Right lobe of liver (tissue), 6 donors: ENCODE measurements at regions not wholly inside any gene's neighbourhood (a gene's known extent, or its start where the extent isn't known, plus 50 kb on each side); places are given as distances from the start of the nearest gene placed in this dataset.

Source experiments
- ATAC-seq, 4 donors: fragments of 200-7000 bp; cut with Tn5 transposase; one replicate each; pipeline ENCODE4 v1.9.1; 2020; ENCODE audit warnings: mild to moderate bottlenecking in 4 of 4, moderate library complexity in 4 of 4
- DNase-seq, 3 donors: peaks; one replicate each; pipeline ENCODE4 v3.0.0-alpha.2; 2020
- H3K27ac ChIP-seq, 3 donors: fragments of 200-600 bp; one replicate each; pipeline ENCODE4 v1.8.0; 2022
- H3K27me3 ChIP-seq, 2 donors: fragments of 200-600 bp; one replicate each; pipeline ENCODE4 v1.8.0; 2022
- H3K36me3 ChIP-seq, 4 donors: fragments of 200-600 bp; sonication (generic) in 1 of 4; one replicate each; pipeline versions ENCODE4 v1.5.1 to v1.8.0; 2017 to 2022; ENCODE audit warnings: control low read depth in 1 of 4
- H3K4me1 ChIP-seq, 4 donors: fragments of 200-600 bp; sonication (generic) in 1 of 4; one replicate each; pipeline versions ENCODE4 v1.5.1 to v1.8.0; 2017 to 2022; ENCODE audit warnings: control low read depth in 1 of 4
- H3K4me3 ChIP-seq, 3 donors: fragments of 200-600 bp; one replicate each; pipeline ENCODE4 v1.8.0; 2022
- H3K9me3 ChIP-seq, 4 donors: fragments of 200-600 bp; sonication (generic) in 1 of 4; one replicate each; pipeline versions ENCODE4 v1.5.1 to v1.8.0; 2017 to 2022; ENCODE audit warnings: control low read depth in 1 of 4
- POLR2A ChIP-seq: fragments of 450-650 bp; IDR thresholded peaks from one replicate; pipeline ENCODE4 v1.6.1; 2017; ENCODE audit warnings: antibody characterized with exemption, mild to moderate bottlenecking
- WGBS: methylation state at CpG from one replicate; pipeline ENCODE4 v1.1.6; 2018; ENCODE audit warnings: low coverage, low lambda C conversion rate; ENCODE audit not compliant: insufficient coverage; ENCODE audit errors: missing lambda C conversion rate; 5-methylcytosine and 5-hydroxymethylcytosine counted together
- intact Hi-C, 2 donors: fragments of 100-400 bp; cut with DNase I; formaldehyde crosslinking; loops; one replicate each; pipeline versions ENCODE4 v1.11.2 to v1.14.1; 2022
- TF ChIP-seq, protein P1 (sequence below), 4 donors: fragments of 200-600 bp in 3 of 4; fragments of 450-650 bp in 1 of 4; IDR thresholded peaks; one replicate each; pipeline versions ENCODE4 v1.5.1 to v1.8.0; 2016 to 2022; ENCODE audit warnings: antibody characterized with exemption in 4 of 4, mild to moderate bottlenecking in 2 of 4
- donor health status: DM: no; HTN: yes; CAD: no.
- donor health status: DM: no; HTN: no; CAD: no.
- donor health status: DM: no; HTN: no; CAD: no.
- donor health status: DM: no; HTN: yes; CAD: no.
- donor health status: DM: no; HTN: yes; CAD: no.

DNA sequence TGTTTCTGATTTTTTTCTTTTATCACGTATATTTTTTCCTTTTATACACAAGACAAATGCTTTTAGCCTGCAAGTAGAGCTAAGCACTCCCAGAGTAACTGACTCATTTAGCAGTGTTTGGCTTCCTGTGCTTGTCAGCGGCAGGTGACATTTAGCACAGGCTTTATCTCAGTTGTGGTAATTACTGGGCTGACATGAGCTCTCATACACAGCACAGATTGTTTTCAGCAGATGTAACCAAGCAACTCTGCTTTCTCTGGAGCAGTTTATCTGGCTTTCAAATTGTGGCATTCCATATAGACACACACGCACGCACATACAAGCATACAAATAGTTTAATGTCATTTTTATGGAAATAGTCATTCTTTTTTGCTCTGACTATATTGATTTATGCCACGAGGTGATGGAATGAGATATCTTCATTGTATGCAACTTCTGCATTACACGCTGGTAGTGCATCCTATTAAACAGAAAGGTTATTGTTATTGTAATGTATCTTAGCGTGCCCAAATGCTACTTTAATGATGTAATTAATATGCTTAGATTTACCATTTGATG, 379.0 kb upstream of the GRAMD2B start:
- WGBS = 56% methylated on average over 7 of the region's 7 CpGs
- DNase-seq = no peak
- no peak for TF ChIP-seq POLR2A
- TF ChIP-seq, protein P1, sequence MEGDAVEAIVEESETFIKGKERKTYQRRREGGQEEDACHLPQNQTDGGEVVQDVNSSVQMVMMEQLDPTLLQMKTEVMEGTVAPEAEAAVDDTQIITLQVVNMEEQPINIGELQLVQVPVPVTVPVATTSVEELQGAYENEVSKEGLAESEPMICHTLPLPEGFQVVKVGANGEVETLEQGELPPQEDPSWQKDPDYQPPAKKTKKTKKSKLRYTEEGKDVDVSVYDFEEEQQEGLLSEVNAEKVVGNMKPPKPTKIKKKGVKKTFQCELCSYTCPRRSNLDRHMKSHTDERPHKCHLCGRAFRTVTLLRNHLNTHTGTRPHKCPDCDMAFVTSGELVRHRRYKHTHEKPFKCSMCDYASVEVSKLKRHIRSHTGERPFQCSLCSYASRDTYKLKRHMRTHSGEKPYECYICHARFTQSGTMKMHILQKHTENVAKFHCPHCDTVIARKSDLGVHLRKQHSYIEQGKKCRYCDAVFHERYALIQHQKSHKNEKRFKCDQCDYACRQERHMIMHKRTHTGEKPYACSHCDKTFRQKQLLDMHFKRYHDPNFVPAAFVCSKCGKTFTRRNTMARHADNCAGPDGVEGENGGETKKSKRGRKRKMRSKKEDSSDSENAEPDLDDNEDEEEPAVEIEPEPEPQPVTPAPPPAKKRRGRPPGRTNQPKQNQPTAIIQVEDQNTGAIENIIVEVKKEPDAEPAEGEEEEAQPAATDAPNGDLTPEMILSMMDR (IDR thresholded peaks at IDR 0.05) = no peak
- Histone ChIP-seq H3K27ac (no peak overlapping the region), H3K27me3 (no peaks in the 10 kb centered on the region), H3K4me3 (no peak overlapping the region), H3K9me3 (no peaks in the 10 kb centered on the region), H3K4me1 (no peaks in the 10 kb centered on the region), H3K36me3 (no peaks in the 10 kb centered on the region)
- no peak for ATAC-seq
- intact Hi-C loops = no loop called here

DNA sequence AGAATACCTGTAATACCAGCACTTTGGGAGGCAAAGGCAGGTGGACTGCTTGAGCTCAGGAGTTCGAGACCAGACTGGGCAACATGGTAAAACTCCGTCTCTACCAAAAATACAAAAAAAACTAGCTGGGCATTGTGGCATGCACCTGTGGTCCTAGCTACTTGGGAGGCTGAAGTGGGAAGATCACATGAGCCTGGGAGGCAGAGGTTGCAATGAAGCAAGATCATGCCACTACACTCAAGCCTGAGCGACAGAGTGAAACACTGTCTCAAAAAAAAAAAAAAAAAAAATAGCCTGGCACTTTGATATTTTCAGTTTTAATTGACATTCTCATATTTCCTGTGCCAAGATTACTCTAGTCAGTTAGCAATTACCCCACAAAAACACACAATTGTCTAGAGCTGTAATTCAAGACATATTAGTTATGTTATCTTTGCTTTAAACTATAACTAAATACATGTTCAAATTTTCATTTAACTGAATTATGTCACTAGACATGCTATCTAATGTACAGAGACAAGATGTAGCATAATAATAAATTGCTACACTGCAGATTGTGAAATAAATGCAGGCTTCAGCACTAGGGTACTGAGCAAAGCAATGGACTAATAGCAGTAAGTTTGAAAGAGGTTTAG, 378.2 kb upstream of the GRAMD2B start:
- Histone ChIP-seq H3K27ac (no peak overlapping the region), H3K9me3 (no peaks in the 10 kb centered on the region), H3K27me3 (no peaks in the 10 kb centered on the region), H3K4me1 (no peaks in the 10 kb centered on the region), H3K36me3 (no peaks in the 10 kb centered on the region), H3K4me3 (no peak overlapping the region)
- intact Hi-C loops = no loop called here
- no peak for TF ChIP-seq POLR2A
- TF ChIP-seq, protein P1 (IDR thresholded peaks at IDR 0.05) = no peak
- ATAC-seq (no peak), DNase-seq (no peak)
- 75% methylated on average over 3 of the region's 3 CpGs for WGBS

DNA sequence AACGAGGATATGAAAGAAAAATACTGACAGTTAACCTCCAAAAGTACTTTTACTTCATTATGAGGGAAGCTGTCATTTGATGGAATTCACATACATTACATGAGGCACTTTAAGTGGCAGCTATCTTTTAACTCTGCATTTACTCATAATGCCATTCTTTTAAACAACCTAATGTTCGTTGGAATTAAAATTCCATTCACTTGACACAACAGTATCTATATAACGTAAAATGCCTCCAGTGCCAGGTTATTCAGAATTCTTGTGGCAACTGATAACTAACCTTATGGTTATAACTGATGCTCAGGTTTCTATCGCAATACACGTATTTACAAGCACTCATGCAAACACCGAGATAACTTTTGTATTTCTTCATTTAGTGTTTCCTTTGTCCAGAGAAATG, 376.9 kb upstream of the GRAMD2B start:
- H3K36me3 ChIP-seq = no peaks in the 10 kb centered on the region
- H3K27ac ChIP-seq = no peak overlapping the region
- 66% methylated on average over 6 of the region's 6 CpGs for WGBS
- no peak for DNase-seq
- no peaks in the 10 kb centered on the region for H3K9me3 ChIP-seq
- TF ChIP-seq, protein P1 (IDR thresholded peaks at IDR 0.05) = no peak
- TF ChIP-seq POLR2A = no peak
- intact Hi-C loops = no loop called here
- H3K4me3 ChIP-seq = no peak overlapping the region
- ATAC-seq = no peak
- H3K27me3 ChIP-seq = no peaks in the 10 kb centered on the region
- H3K4me1 ChIP-seq = no peaks in the 10 kb centered on the region

DNA sequence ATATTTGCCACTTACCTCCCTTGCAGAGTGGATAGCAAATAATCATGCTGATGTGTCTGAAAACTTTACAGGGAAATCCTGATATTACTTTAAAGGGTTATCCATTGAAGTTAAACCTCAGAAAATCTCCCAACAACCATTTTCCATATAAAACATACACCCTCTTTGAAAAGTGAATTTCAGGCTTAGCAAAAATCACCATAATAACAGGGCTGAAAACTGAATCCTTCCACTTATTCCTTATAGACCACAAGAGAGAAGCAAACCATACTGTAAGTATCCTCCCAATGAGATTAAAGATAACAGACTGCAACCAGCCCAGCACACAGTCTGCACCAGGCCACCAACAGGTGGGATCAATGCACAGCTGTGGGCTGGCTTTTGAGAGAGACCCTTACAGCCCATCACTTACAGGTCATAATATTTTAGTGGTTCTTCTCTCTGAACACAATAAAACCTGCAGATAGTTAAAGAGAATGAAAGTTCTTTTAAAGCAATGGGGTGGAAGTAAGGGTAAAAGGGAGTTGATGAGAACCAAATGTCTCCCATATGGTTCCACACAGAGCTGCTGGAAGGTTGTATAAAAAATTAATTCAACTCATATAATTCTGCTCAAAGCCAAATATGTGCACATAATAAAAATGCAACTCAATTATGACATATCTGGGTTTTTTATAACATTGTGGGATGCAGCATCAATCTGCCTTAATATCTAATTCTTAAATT, 376.2 kb upstream of the GRAMD2B start:
- ATAC-seq (no peak), DNase-seq (no peak)
- Histone ChIP-seq H3K27ac (no peak overlapping the region), H3K27me3 (no peaks in the 10 kb centered on the region), H3K4me3 (no peak overlapping the region), H3K36me3 (no peaks in the 10 kb centered on the region), H3K9me3 (no peaks in the 10 kb centered on the region), H3K4me1 (no peaks in the 10 kb centered on the region)
- intact Hi-C loops = no loop called here
- TF ChIP-seq, protein P1 (IDR thresholded peaks at IDR 0.05) = no peak
- TF ChIP-seq POLR2A = no peak
